Cerebellar cortex (tissue), 1 donor: ENCODE measurements at regions not wholly inside any gene's neighbourhood (a gene's known extent, or its start where the extent isn't known, plus 50 kb on each side); places are given as distances from the start of the nearest gene placed in this dataset.

Experiments
- DNase-seq: peaks from one replicate; pipeline ENCODE4 v3.0.0-alpha.2; 2015; ENCODE audit warnings: low spot score

DNA sequence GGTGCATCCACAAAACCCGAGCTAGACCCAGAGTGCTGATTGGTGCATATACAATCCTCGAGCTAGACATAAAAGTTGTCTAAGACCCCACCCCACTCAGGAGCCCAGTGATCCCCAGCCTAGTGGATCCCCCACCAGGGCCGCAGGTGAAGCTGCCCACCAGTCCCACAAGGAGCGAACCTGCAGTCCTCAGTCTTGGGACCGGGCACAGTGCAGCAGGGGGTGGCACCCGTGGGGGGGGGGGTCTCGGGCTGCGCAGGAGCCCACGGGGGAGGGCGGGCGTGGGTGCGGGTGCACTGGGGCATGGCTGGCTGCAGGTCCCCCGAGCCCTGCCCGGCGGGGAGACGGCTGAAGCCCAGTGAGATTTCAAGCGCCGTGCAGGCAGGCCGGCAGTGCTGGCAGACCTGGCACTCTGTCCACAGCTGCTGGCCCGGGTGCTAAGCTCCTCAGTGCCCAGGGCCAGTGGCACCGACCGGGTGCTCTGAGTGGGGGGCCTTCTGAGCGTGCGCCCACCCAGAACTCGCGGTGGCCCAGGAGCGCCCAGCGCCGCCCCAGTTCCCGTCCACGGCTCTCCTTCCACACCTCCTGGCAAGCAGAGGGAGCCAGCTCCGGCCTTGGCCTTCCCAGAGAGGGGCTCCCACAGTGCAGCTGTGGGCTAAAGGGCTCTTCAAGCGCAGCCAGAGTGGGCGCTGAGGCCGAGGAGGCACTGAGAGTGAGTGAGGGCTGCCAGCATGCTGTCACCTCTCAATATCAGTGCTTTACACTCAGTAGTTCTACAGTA, 989.1 kb downstream of the FAM181B start:
- DNase-seq: no peak

DNA sequence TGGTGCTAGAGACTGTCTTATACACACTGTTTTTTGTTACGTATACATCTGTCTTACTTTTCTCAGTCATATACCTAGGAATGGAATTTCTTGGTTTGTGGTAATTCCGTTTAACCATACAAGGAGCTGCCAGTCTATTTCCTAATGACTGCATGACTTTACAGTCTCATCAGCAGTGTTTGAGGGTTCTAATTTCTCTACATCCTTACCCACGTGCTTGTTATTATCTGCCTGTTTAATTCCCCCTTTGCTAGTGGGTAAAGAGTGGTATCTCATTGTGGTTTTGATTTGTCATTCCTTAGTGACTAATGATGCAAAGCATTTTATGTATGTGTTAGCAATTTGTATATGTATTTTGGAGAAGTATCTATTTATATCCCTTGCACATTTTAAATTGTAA, 1008.0 kb downstream of the FAM181B start:
- no peak for DNase-seq

DNA sequence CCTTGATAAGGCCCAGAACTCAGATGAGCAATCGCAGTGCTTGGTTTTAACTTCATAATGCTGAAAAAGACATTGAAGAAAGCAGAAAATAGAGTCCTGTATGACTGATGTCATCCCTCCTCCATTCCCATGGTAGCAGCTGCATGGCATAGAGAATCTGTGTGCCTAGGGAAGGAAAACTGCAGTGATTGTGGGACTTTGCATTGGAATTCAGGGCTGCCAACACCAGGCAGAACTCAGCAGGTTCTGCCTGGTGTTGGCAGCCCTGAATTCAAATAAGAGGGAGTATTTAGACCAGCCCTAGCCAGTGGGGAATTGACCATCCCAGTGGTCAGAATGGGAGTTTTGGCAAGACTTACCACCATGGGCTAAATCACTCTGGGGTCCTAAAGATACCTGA, 1016.0 kb downstream of the FAM181B start:
- DNase-seq: no peak

DNA sequence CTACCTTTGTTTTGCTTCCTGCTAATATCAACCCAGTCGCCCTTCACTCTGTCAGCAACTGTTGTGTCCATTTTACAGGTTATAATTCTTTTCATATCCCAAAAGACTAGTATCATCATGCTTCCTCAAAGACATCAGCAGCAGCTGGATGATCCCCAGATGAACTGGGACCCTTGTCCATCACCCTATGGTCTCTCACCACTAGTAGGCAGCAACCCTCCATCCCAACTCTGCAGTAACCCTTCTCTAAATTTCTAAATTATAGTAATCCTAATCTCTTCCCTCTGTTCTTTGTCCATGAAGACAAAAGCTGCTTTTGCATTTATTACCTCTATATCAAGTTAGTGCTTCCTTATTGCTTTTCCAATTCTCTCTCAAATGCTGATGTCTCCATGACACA, 1025.8 kb downstream of the FAM181B start:
- no peak for DNase-seq

DNA sequence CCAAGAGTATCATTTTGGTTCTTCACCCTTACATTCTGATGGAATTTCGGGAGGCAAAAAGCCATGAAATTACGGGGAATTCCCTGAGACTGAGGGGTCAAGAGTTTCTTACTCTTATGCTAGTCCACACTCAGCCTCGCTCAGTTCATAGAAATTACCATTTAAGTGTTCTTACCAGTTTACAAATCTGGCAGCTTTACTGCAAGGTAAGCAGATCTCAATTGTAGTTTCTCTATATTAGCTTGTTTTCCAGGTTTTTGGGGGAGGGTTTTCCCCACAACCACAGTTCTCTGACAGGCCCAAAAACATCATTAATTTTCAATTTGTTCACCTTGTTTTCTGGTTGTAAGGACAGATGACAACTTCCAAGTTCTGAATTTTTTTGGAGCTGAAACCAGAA, 1028.4 kb downstream of the FAM181B start:
- no peak for DNase-seq

DNA sequence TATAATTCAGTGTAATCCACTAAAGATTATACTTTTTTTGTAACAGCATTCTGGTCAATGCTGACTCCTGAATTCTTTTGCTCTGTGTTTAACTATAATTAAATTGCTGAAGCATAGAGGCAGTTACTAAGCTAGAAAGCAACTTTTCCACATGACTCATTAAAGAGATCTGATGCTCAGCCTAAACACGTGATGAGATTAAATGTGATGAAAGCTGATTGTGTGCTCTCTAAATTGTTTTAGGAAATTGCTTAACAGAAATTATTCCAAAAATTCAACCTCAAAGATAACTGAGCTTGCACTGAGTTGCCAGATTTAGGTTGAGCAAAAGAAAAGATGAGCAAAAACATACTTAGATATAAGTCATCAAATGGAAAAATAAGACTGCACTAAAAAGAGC, 1033.6 kb downstream of the FAM181B start:
- DNase-seq: no peak

DNA sequence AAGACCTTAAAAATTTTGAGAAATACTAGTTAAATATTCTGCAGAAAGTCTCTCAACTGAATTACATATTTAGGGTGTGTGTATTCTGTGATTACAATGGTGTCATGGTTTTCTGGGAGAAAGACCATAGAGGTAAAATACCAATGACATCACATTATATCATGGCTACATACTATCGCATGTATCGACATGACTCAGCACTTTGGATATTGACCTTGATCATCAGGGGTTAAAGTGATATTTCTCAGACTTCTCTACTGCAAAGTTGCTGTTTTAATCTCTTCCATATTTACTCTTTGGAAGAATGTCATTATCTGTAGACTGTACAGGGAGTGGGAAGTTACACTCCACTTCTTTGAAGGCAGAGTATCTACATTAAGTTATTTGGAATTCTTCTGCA, 1046.6 kb downstream of the FAM181B start:
- no peak for DNase-seq

DNA sequence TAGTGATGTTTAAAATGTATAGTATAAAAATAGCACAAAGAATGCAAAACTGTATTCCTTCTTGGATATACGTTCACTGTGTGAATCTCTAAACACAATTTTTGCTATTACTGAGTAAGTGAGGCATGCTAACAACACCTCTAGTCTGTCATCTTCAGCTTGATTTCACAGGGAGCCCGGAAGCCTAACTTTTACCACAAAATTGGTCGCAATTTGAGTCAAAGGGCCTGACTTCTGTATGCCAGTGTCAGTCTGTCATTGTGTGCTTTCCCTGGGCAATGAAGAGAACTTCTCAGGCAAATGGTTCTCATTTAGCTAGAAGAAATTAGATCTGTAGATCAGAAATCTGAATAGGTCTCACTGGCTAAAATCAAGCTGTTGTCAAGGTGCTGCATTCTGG, 1059.5 kb downstream of the FAM181B start:
- no peak for DNase-seq

DNA sequence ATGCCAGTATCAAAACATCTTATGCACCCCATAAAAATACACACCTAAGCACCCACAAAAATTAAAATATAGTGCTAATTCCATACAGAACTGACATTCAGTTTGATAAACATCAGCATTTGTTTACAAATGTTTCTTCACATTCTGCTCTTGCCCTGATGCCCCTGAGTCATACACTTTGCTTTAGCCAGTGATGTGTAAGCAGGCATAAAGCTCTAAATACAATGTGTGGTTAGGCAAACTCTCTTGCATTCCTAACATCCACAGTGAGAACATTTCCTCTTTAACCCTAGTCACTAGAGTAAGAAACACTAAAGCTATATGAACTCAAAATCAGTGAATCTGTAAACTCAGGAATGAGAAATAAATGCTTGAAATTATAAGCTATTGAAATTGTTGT, 1060.7 kb downstream of the FAM181B start:
- DNase-seq: no peak

DNA sequence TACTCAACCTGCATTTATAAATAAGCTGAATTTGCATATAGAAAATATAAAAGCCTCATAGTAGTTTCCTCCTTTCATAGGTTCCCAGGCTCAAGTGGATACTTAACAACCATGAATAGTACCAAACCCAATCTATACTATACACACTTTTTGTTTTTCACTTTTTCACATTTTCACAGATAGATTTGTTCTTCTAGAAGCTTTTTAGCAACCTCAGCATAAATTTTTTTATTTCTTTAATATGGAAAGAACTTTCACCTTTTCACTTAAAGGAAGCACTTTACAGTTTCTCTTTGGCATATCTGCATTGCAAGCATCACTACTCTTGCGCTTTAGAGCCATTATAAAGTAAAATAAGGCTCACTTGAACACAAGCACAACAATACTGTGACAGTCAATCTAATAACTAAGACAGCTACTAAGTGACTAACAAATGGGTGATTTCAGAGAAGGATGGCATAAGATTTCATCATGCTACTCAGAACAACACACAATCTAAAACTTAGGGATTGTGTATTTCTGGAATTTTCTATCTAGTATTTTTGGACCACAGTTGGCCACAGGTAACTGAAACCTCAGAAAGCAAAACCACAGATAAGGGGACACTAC, 1063.6 kb downstream of the FAM181B start:
- DNase-seq: no peak

DNA sequence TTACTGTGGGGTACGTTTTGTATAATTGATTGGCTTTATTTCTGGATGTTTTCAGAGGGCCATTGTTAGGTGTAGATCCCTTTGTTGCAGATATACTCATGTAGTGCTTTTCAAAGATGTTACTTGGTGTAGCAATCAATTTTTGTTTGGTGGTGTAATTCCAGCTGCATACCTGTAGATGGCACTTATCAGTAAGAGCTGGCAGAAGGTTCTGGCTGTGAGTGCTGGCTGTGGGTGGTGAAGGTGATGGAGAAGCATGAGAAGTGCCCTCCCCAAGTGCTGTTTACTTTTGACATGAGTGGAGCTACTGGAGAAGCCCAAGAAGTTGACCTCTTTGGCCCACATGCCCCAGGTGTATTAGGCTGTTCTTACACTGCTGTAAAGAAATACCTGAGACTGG, 1074.9 kb downstream of the FAM181B start:
- no peak for DNase-seq

DNA sequence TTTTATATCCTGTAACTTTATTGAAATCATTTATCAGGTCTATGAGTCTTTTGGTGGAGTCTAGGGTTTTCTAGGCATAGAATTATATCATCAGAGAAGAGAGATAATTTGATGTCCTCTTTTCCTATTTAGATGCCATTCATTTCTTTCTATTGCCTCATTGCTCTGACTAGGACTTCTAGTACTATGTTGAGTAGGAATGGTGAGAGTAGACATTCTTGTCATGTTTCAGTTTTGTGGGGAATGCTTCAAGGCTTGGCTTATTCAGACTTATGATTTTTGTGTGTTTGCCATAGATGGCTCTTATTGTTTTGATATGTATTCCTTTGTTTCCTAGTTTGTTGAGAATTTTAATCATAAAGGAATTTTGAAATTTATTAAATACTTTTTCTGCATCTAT, 1078.3 kb downstream of the FAM181B start:
- DNase-seq: no peak

DNA sequence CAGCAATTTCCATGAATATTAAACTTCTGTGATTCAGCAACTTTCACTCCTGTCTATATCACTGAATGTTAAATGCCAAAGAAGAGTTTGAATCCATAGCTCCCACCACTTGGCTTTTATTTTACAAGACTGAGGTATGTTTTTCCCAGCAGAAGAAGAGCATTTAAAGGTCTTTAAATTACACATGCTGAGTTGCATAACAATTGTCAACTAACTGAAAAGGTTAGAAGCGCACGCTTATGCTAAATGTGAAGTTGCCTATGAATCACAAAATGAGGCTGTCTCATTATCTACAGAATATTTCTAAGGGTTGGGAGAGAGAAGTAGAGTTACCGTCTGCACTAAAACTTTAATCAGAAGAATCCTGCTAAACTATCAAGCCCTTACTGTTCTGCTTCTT, 1086.3 kb downstream of the FAM181B start:
- no peak for DNase-seq

DNA sequence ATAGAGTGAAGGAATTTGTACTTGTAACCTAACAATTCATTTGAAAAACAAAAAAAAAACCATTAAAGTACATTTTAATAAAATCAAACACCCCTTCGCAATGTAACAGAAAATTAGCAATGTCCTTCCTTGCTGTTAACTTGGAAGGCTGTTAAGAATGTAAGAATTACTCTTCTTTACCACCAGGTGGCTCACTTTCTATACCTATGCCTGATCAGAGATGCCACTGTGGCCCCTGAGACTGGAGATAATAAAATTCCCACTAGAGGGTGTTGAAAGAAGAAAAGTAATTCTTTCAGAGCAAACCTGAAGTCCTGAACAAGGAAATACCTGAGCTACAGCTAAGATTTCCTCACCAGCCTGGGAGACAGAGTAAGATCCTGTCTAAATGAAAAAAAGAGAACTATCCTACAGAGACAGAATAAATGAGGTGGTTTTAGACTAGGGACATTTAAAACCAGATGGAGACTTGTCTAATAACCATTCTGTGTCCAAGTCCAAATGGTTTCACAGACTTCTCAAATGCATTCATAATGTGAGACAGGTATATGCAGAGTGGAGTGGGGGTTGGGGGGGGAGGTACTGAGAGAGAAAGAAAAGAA, 1089.3 kb downstream of the FAM181B start:
- DNase-seq: peak; percentile 37

DNA sequence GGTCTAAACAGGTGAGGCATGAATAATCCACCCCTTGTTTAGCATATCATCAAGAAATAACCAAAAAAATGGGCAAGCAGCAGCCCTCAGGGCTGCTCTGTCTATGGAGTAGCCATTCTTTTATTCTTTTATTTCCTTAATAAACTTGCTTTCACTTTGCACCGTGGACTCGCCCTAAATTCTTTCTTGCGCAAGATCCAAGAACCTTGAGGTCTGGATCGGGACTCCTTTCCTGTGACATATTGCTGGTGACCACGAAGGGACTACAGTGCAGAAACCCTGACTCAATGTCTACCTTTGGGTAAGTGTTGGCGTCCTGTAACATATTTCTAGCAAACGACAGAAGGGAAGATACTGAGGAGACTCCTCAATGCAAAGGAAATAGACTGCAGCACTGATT, 1099.2 kb downstream of the FAM181B start:
- no peak for DNase-seq

DNA sequence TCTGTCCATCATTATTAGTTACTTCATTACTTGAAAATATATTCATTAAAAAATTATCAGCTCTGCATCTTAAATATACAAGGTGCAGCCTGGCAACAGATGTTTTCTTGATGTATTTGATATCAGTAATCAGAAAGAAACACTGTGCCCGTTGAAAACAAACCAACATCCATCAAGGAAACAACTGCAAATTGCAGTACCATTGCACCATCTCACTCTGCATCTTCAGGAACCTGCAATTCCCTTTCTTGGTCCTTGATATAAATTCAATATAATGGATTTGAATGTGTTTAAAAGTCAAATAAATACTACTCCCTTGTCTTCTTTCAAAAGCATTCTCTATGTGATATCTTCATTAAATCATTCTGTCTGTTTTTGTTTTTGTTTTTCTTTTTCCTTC, 1131.2 kb downstream of the FAM181B start:
- DNase-seq: no peak

DNA sequence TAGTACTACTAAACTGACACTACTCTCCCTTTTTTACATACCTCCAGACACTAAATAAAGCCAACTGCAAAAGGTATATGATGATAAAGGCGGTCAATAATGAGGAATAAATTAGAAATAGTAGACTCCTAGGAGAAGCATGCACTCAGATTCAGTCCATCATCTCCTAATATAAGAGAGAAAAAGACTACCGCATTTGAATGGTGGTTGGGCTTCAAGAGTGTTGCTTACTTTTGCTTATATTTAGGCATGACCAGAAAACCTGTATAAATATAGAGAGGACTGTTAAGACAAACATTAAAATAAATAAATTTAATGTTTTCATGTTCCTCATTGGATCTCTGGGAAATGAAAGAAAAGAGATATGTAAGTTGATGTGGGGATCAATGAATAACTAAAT, 1137.0 kb downstream of the FAM181B start:
- DNase-seq: no peak

DNA sequence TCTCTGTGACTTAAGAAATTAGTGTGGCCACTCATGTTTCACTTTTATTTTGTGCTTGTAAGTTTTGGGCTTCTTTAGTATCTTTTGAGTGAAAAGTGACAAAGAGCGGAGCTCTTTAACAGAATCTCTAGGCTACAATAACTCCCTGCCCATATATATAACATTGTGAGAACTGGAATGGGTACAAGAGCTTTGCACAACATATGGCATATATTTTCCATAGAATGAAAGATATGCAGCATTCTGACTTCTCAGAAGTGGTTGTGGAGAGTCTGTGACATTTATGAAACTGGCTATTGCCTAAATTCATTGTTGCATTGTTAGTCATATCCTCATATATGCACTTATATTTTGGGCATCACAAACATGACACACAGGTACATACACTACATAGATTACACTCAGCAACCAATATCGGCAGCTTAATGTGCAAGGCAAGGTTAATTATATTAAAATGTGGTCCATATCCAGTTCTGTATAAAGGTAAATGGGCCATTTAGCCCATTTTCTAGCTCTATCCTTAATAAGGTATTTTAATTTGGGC, 1148.2 kb downstream of the FAM181B start:
- DNase-seq: no peak

DNA sequence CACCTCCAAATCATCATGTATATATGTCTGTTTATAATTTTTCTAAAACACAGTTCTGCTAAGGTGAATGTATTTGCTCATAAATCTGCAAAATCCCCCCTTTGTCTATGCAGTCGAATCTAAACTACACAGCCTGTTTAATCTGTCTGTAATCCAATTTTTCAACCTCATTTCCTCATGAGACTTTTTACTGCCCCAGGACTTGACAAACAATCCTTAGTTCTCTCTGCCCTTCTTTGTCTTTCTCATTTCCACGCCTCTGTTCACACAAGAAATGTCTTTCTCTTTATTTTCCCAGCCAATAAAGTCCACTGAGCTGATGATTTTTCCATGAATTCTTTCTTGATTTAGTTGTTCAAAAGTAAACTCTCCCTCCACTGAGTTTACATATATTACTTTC, 1154.3 kb downstream of the FAM181B start:
- no peak for DNase-seq

DNA sequence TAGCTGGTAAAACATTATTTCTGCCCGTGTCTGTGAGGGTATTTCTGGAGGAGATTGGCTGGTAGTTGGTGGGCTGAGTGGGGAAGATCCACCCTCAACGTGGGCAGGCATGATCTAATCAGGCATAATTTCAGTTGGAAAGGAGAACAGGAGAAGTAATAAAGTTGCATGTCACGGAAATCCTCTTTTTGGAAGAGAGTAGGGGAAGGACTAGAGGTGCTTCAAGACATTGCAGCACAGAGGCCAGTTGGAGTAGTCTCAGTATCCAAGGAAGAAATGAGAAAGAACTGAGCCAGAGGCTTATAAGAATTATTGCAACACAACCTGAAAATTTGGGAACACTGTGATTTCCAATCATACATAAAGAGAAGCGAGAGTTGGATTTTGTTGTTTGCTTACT, 1155.1 kb downstream of the FAM181B start:
- no peak for DNase-seq

DNA sequence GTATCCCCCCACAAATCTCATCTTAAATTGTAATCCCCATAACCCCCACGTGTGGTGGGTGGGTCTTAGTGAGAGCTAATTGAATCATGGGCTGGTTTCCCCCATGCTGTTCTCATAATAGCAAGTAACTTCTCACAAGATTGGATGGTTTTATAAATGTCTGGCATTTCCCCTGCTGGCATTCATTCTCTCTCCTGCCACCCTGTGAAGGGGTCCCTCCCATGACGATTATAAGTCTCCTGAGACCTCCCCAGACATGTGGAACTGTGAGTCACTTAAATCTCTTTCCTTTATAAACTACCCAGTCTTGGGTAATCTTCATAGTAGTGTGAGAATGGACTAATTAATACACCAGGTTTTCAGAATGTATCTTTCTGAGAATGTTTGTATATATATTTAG, 1159.4 kb downstream of the FAM181B start:
- no peak for DNase-seq

DNA sequence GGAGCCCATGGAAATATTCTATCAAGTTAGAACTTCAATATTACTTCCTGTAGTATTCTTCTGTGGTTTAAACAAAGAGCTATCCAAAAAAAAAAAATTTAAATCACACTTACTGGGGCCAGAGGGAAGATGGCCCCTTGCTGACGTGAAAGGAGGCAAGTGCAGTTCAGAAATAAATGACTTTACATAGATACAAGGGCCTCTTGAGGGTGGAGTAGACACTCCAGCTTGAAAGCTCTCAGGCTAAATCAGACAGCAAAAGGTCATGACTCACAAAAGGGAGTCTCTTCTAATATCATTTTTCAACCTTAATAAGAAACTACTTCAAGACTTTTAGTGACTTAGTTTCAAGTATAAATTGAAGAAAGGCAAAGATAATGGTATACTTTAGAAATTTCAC, 1160.3 kb downstream of the FAM181B start:
- no peak for DNase-seq

DNA sequence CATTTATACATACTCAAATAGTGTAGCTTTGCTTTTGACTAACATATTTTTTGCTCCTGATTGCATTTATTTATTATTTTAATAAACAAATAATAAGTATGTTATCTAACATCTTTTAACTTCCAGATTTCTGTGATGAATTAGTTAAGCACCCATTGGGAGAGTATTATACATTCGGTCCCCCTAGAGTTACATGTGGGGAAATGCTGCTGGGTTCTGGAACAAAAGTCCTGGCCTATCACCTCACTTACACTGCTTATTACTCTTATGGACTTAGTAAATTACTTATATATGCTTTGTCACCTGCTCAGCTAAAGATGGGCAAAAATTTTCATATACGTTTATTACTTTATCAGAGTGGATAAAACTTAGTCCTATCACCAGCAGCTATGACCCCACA, 1163.0 kb downstream of the FAM181B start:
- no peak for DNase-seq
